Endometrium (tissue), 2 donors: ENCODE measurements at regions not wholly inside any gene's neighbourhood (a gene's known extent, or its start where the extent isn't known, plus 50 kb on each side); places are given as distances from the start of the nearest gene placed in this dataset.
"Not testable (repeated sequence)": the region's sequence is repeated elsewhere in the genome, so short reads cannot be mapped to it uniquely, and the experiment has no call there.

Experiments
- FAIRE-seq: peaks from 2 replicates; lab custom pipeline; 2012; peaks lifted over from hg19 to GRCh38; lab: Jason Lieb, UNC
- donor health status: control.
- donor health status: control.

DNA sequence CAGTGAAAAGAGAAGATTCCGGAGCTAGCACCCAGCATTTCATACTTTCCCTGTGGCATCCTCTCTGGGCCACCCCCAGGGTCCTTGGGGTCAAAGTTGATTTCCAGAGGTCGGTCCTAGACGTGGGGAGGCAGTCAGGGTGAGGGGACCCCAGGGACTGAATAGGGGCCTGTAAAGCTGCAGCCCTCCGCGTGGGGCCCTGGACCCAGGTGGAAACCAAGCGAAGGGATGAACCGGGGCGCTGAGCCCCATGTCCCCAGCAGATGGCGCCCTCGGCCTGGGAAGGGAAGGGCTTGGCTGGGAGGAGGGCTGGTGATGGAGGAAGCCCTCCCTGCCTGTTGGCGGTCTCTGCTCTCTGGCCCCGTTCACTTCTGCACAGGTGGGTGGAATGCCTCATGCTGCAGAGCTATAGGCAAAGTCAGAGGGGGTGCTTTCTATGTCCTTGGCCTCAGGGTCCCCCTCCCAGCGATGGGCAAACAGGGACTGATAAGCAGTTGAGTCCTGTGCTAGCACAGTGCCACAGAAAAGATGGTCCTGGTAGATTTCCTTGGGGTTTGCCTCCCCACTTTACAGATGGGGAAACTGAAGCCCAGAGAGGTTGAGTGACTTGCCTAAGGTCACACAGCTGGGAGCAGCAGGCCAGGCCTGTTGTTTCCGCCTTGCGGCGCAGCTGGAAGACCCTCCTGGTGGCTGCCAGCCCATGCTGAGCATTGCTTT is 163.4 kb upstream of the CIBAR2 start:
- no peak for FAIRE-seq

DNA sequence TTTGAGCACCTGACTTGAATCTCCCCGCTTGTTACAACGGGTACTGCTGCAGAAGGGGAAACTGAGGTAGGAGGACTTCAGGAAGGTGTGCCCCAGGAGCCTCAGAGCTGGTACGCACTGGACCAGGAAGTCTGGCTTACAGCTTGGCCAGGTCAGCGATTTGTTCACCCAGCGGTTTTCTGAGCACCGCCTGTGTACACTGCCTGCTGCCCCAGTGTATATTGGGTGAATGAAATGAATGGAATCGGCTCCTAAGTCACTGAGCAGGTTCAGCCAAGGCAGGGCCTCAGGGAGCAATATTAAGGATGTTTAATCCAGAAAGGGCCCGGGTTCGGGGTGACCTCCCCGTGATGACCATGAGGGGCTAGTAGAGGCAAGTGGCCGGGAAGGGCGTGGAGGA is 164.0 kb upstream of the CIBAR2 start:
- no peak for FAIRE-seq

DNA sequence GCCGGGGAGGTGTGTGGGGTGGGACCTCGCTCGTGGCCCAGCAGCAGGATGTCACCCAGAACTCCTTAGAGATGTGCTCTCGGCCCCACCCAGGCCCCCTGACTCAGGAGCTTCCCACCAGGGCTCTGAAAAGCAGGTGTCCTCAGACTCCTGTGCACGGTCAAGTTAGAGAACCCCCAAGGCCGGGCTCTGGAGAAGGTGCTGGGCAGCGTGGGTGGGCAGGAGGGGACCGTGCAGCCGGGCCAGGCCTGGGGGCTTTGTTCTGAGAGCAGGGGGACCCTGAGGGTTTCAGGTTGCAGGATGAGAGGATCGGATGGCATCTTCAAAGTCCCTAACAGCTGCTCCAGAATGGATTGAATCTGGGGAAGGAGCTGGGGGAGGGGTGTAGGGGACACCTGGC is 164.4 kb upstream of the CIBAR2 start:
- FAIRE-seq = no peak

DNA sequence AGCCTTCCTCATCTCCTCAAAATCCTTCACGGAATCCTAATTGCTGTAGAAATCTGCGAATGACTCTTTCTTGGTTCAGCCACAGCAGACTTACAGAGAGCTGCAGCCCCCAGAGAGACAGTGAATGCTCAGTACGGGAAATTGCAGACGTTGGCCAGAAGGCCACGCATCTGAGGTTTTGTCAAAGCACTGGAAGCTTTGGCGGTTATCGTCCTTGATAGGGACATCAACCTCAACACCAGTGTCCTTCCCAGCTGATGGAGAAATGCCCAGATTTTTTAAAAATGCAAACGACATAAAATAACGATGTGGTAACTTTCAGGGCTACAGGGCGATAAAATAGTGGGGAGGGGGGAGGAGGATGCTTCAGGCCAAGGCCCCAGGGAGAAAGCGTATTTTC is 166.6 kb upstream of the CIBAR2 start:
- FAIRE-seq = no peak

DNA sequence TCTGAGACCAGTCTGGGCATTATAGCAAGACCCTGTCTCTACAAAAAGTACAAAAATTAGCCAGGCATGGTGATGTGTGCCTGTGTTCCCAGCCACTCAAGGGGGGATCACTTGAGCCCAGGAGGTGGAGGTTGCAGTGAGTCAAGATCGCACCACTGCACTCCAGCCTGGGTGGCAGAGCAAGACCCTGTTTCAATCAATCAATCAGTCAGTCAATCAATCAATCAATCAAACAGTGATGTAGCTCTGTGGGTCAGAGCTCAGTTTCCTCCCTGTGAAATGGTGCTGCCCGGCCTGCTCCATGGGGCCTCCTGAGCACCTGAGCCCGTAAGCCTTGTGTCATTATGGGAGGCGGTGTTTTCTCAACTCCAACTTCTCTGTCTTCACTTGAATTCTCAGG is 167.1 kb upstream of the CIBAR2 start:
- no peak for FAIRE-seq

DNA sequence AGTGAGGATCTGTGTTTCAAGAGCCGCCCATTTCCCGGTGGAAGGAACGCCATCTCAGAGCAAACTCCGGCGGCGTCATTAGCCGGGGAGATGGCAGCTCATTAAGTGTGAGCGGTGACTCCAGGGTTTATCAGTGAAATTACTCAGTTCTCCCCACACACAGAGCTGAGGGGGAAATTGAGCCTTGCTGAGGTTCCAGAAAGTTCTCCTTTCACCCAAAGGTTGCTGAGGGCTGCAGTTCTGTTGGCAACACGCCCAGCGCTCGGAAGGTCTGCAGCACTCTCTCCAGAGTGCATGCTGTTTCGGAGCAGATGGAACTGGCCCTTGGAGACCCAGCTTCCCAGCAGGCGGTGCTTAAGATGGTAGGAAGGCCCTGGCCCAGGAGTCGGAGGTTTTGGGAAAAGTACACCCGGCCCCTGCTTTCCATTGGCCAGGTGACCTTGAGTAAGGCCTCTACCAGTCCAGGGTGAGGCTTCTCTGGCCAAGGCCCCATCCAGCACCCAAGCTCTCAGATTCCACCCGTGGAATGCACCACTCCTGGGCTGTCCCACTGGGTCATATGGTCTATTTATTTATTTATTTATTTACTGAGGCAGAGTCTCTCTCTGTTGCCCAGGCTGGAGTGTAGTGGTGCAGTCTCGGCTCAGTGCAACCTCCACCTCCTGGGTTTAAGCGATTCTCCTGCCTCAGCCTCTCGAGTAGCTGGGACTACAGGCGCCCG is 167.7 kb upstream of the CIBAR2 start:
- FAIRE-seq = no peak

DNA sequence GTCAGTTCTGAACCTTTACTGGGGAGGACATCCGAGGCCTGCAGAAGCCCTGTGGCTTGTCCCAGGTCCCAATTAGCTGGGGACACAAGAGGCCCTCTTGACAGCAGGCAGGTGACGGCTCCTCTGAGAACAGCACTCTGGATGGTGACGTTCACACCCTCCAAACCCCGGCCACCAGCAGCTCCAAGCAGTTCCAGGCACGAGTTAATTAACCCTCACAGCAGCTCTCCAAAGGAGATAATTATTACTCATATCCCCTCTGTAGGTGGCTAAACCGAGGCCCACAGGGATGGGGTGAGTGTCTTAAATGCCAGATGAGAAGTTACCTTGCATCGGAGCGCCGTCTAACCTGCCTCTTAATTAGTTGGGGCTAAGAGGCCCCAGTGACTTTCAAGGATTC is 168.9 kb upstream of the CIBAR2 start:
- no peak for FAIRE-seq

DNA sequence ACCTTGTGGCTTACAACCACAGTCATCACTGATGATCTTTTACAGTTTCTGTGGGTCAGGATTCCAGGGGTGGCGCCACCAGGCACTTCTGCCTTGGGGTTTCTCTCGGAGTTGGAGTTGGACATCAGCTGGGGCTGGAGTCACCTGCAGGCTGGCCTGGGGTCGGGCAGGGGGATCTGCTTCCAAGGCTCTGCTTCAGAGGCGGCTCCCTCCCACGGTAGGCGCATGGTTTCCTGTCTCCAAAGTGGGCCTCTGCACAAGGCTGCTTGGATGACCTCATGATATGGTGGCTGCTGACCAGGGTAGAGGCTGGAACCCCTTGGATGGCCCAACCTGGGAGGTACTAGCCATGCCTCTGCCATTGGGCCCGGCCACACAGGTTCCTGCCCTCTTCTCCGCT is 170.6 kb upstream of the CIBAR2 start:
- FAIRE-seq = no peak

DNA sequence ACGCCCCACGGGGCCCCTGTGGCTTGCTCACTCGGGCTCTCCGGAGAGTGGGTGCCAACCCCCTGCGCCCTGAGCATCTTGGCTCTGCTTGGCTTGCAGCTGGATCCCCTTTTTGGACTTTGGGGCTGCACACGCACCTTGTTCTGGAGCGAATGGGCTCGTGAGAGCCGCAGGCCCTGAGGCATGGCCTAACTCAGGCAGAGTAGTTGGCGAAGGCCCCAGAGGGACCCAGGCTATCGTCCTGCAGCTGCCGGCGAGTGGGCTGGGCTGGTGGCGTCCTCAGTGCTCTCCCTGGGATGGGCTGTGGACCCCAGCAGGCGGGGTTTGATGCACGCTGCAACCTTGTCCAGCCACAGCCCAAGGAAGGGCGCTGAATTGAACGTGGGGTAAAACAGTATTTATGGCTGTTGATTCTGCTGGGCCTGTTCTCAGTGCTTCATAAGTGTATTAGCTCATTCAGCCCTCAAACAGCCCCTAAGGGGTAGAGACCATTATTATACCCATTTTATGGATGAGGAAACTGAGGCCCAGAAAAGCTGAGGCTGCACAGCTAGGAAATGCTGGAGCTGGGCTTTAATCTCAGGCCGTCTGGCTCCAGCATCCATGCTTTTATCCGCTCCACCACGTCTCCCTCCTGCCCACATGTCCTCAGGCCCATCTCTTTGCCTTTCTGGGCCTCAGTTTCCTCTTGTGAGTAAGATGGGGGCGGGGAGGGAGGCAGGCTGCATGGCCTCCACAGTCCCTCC is 171.2 kb upstream of the CIBAR2 start:
- no peak for FAIRE-seq

DNA sequence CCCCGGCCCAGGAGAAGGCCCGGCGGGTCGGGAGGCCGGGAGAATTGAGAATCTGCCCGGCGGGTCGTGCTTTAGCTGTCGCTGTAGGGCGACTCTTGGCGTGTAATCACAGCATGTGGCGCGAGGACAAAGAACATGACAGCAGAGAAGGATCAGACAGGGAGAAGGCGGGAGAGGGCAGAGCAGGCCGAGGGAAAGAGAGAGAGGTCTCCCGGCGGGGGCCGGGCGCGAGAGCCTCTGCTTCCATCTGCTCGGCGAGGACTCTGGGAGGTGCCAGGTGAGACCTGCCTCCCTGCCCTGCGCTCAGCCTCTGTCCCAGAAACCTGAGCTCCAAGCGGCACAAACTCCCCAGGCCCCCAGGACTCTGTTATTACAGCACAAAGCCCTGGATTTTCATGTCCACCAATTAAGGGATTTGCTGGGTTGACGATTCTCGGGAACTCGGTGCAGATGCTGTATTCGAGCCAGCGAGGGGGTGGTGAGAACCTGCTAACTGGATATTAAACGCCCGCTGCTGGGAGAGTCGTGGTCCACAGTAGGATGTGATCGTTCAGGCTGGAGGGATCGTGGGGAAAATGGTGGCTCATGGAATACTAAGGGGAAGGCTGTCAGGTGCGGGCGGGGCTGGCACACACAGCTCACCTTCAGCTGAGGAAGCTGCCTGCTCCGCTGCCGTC is 172.0 kb upstream of the CIBAR2 start:
- no peak for FAIRE-seq

DNA sequence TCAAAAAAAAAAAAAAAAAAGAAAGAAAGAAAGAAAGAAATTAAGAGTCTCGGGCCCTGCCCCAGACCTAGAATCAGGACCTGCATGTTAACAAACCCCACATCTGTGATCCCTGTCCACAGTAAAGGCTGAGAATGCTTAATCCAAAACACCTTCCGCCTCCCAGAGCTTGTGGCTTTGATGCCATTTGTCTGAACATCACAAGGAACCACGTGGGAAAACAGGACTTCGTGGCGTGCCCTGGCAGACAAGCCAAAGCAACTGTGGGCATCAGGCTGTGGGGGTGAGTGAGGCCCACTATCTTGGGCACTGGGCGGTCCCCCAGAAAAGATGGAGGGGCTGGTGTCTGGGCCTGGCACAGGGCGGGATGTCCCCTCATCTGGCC is 173.4 kb upstream of the CIBAR2 start:
- FAIRE-seq = no peak

DNA sequence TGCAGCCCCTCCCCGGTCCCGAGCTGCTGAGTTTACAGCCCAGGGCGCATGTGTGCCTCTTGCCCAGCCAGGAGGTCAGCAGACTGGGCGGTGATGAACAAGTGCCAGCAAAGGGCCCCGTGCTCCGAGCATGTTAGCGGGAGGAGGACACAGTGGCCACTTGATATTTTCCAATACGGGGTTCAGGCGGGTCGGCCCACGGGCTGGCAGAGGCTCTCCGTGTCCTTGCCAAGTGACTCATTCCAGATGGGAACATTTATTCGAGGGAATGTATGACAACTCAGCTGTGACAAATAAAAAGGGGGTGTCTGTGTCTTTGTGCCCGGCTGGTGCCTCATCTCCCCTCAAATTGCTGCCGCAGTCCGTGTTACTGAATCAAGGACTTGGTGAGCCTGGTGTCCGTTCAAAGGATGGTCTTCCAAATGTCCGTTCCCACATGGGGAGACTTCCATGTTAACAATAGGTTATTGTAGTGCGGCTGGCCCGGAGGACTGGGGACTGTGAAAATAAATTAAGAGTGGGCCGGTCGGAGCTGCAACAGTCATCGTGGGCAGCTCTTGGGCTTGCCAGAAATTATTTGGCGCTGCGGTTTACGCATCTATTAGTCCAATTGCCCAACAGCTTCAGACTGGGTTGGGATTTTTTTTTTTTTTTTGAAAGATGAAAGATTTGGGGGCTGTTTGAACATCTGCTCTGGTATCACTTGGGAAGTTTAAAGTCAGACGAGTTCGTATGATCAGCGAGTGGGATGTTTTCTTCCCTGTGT is 174.0 kb upstream of the CIBAR2 start:
- no peak for FAIRE-seq

DNA sequence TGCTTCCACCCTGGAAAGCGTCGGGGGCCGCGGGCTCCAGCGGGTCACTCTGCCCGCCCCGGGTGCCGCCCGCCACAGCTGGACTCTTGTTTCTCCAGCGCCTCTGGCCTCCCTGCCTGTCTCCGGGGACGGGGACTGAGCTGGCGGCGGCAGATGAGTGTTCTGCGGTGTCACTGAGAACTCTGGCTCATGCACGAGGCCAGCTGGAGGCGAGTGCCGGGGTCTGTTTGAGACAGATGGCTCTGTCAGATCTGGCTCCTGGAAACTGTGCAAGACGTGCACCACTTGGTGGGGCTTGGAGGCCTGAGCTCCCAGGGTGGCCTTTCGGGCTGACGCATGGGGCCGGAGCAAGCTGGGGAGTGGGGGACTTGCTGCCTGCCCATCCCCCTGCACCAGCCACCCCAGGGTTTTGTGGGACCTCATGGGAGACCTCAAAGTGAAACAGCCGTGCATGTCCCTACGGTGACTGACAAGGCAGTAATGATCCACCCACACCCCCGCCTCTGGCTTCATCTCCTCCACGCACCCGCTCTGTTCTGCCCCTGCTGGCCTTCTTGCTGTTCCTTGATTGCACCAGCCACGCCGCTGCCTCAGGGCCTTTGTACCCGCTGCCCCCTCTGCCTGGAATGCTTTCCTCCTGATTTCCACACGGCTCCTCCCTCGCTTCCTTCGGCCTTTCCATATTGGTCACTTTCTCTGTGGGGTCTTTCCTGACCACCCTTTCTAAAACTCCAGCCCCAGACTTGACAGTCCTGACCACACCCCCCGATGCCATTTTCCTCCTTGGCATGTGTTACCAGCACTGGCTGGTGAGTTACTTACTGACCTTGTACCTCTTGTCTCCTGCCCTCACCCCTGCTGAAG is 174.9 kb upstream of the CIBAR2 start:
- no peak for FAIRE-seq

DNA sequence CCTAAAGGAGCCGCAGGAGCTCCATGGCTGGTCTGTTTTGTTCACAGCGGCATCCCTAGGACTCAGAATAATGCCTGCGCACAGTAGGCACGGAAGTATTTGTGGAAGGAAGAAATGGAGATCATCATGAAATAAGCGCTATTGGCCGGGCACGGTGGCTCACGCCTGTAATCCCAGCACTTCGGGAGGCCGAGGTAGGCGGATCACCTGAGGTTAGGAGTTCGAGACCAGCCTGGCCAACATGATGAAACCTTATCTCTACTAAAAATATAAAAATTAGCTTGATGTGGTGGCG is 175.5 kb upstream of the CIBAR2 start:
- not testable (repeated sequence) for FAIRE-seq

DNA sequence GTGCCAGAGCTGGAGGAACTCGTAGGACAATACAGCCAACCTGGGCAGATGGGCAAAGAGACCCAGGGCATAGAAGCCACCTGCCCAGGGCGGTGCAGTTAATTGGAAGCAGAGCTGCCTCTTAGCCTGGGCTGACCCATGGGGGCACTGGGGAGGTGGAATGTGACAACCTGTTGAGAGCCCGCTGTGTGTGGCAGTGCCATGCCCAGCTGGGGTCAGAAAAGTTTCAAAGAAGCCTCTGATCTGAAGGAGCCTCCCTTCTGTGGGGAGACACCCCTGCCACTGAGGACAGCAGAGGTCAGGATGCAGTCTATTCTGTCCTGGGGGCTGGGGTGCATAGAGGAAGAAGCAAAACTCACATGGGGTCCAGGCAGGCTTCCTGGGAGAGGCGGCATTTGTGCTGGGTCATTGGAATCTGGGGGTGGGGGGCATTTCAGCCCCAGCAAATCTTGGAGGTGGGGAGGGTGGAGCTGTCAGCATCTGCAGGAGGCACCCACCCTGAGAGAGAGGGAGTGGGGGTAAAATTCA is 176.1 kb upstream of the CIBAR2 start:
- no peak for FAIRE-seq

DNA sequence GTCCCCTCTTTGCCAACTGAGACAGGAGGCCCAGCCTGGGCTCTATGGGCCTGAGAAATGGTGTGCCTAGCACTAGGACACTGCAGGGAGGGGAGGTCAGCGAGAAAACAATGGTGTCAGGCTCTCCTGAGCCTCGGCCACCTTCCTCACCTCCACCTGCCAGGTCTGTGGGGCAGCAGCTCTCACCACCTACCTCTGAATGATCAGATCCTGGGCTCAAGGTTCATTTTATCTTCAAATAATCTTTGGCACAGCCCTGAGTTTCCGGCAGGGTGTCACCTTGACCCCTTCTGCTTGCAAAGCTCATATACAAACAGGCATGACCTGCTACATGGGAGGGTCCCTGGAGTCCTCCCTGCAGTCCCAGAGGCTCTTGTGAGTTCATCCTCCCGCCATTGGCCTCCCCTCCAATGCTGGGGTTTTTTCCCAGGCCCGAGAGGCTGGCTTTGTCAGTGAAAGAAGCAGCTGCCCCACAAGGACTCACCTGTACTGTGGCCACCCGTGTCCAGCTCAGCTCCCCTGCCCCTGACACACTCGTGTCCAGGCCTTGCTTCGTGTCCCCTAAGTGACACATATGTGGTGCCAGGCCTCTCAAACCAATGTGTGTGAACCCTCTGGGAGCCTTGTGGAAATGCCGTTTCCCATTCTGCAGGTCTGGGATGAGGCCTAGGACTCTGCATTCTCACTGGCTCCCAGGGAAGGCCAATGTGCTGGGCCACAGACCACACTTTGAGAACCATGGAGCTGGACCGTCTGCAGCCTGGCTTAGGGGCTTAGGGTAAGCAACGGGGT is 176.8 kb upstream of the CIBAR2 start:
- no peak for FAIRE-seq

DNA sequence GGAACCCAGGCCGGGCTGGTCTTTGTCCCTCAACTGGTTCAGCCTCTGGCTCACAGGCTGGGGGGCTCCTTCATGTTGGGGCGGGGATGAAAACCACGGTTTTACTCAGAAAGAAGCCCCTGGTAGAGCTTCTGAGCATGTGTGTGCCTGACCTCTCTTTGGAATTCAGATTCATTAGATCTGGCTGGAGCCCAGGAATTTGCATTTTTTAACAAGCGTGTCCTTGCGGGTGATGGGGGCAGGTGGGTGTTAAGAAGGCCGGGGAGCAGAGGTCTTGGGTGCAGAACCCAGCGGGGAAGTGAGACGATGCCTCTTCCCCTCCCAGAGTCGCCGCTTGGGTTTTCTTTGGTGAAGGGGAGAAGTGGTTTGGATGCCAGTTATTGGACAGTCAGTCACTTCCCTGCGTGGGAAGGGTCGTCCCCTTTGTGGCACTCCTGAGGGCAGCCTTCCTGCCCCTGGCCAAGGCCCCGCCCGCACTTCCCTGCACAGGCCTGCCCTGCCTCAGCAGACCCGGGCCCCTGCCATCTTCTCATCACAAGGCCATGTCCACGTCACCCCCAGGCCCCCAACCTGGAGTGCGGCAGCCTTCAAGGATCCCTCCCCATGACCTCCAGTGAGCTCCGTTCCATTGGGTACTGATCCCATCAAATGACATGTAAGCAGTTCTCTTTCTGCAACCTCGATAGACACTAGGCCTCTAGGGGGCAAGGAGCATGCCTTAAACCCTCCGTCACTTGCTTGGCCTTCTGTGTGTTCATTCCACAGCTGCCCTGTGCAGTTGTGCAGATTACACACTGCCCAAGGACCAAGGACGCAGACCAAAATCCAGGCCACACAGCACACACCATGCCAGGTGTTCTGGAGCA is 177.7 kb upstream of the CIBAR2 start:
- FAIRE-seq = no peak

DNA sequence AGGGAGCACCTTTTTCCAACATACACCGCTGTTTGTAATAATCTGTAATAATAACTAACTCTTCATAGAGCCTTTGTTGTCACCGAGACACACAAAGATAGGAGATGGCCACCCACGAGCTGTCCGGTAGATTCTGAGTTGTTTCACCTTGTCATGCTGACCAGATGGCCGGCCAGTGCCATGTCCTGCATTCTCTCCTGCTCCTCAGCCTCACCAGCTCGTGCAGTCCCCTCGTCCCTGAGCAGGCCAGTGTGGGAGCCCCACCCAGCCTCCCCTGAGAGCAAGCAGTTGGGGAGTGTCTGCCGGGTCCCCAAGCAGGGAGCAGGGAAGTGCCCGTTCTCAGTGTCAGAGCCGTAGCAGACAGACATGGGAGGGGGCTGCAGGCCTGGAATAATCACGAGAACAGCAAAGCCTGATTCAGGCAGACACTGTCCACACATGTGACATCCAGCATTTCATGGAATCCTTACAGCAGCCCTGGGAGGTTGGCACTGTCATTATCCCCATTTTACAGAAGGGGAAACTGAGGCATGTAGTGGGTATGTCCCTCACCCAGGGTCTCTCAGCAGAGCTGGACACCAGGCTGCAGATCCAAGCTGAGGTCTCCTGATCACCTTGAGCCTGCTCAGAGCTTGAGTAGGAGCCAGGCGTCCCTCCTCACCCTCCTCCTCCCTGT is 178.5 kb upstream of the CIBAR2 start:
- FAIRE-seq = no peak
